GM19351 (cell line): ENCODE measurements at regions not wholly inside any gene's neighbourhood (a gene's known extent, or its start where the extent isn't known, plus 50 kb on each side); places are given as distances from the start of the nearest gene placed in this dataset.
A peak's percentile ranks its signal among the peaks of the same experiment; 100 is the strongest.

Source experiments
- ATAC-seq: cut with Tn5 transposase; IDR thresholded peaks from one replicate; pipeline ENCODE4 v1.9.1; 2021; ENCODE audit warnings: mild to moderate bottlenecking, moderate library complexity; ENCODE audit not compliant: unreplicated experiment

DNA sequence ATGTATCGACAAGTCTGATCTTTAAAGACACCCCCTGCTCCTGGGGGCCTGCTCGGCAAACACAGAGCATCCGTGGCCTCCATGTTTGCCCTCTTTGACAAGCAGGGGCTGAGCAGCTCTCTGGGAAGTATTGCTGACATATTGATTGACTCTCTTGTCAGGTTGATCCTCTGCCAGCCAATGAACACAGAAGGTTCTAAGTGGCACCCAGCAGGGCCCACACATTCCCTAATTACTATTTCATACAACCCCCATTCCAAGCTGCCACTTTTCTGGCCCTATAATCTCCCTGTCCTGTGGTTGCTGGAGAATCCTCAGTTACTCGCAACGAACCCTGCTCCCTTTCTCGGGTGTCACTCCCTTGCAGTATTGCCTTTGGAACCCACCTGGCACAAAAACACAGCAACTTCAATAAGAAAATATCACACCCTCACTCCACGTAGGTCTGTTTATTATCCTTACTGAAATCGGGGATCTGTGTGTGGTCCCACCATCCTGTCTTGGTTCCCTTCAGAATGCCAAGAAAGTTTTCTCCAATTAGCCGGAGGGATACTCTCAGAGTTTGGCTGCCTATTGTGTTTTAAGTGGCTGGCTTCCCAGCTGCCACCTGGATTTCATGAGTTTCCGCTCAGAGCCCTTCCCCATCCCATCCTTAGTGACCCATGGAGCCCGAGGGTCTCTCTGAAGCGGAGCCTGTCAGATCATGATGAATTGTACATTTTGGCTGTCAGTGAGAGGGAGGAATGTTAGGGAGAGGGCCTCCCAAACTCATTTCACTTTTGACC is 249.0 kb upstream of the WWC1 start:
- ATAC-seq, result no peak

DNA sequence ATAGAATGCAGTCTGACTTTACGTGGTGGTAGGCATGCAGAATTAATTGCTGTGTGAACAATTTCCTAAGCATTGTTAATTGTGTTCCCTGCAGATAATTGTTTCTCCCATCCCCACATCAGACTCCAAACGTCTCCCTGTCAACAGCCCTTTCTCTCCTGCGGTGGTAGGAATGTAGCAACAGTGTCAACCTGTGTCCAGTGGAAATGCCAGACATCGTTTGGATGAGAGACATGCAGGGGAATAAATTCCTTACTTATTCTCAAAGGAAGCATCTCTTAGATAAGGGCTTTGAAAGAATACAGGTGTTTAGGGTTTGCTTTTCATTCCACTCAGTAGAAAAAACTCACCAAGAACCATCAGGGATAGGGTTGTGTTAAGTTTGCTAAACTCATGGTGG is 245.3 kb upstream of the WWC1 start:
- ATAC-seq, result no peak

DNA sequence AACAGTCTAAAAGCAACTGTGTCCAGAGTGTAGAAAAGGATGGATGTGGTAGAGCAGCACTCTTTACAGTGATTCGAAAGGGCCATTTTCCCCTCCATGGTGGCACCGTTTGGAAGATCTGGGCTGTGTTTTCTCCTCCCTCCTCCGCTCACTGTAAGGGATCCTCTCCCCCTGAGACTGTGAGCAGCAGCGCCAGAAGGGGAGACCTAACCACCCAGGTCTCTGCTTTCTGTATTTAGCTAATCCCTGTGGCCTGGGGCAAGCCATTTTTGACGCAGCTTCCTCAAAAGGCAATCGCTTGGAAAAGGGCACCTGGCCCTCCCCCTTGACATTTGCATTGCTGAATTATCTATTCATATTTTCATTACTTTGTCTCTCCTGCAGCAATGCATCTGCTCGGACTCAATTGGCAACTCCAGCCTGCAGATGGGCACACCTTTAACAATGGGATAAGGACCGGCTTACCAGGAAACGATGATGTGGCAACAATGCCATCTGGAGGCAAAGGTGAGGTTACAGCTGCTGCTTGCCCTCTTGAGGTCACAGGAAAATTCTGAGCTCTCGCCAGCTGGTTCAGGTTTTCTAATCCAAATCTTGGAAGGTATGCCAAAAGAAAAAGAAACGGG is 244.3 kb upstream of the WWC1 start:
- ATAC-seq, result peak; percentile 85

- peak; percentile 26 for ATAC-seq
Measured at GRCh38 chr5:168047669-168048111, 243.8 kb upstream of the WWC1 start.

DNA sequence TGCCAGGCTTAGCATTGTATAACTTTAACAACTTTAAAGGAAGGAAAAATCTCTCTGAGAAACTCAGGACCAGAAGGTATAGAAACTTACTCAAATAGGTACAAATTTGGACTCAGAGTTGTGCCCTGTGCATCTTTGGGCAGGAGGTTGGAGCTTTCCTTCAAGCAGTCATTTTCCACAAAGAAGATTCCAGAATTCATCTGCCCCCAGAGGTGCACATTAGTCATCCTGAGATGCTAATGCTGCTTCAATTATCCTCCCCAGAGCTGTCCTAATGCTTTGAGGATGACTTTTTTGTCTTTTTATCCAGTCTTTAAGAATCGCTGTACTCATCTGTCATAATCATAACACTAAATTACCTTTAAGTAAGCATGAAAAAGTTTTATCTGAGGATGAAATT is 243.0 kb upstream of the WWC1 start:
- ATAC-seq, result no peak

GRCh38 chr5:168052686-168053085 is 238.8 kb upstream of the WWC1 start:
- no peak for ATAC-seq

GRCh38 chr5:168054091-168054490 is 237.4 kb upstream of the WWC1 start:
- no peak for ATAC-seq

GRCh38 chr5:168055141-168055683 is 236.2 kb upstream of the WWC1 start:
- no peak for ATAC-seq

DNA sequence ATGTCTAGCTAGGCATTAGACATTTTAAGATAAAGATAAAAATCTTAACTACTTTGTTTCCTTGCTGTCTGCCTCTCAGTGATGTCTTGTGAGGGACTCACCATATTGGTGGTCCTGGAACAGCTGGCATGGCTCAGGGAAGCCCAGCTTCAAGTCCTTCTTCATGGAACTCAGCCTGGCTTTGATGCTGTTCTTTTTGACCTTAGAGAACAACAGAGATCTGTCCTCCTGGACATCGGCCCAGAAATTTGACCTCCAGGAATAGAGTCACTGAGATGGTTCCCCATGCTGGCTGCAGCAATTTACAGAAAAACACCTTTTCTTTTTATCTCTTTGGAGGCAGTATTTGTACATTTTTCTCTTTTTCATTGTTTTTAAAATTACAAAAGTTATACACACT is 235.5 kb upstream of the WWC1 start:
- ATAC-seq, result no peak

DNA sequence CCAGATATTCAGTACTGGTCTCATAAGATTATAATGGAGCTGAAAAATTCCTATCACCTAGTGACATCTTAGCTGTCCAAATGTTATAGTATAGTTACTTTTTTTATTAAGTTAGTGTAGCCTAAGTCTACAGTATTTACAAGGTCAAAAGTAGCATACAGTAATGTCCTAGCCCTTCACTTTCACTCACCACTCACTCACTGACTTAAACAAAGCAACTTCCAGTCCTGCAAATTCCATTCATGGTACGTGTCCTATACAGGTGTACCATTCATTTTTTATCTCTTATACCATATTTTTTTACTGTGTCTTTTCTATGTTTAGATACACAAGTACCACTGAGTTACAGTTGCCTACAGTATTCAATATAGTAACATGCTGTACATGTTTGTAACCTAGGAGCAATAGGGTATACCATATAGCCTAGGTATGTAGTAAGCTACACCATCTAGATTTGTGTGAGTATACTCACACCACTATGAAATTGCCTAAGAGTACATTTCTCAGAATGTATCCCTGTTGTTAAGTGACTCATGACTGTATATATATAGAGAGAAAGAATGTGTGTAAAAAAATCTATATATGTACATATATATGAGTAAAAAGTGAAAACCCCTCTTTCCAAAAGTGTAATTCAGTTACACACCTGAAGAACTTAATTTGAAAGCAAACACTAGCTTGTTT is 234.8 kb upstream of the WWC1 start:
- ATAC-seq, result no peak

DNA sequence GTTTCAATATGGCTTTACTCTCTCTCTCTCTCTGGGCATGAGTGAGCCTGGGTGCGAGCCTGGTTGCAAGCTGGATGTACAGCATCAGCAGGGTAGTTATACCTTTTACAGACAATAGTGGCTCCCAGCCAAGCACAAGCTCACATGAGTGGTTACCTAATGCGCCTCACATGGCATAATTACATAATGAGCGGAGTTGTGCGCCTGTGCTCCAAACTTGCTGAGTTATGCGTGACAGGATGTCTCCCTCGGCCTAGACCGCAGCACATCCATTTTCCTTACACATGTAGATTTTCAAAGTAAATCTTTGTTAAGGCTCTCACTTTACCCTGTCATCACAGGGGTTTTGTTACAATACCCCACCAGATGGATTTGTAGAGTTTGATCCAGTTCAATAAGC is 233.5 kb upstream of the WWC1 start:
- ATAC-seq, result no peak

GRCh38 chr5:168059131-168059530 is 232.3 kb upstream of the WWC1 start:
- ATAC-seq, result no peak

- no peak for ATAC-seq
Measured at GRCh38 chr5:168062239-168062638, 229.2 kb upstream of the WWC1 start.

- no peak for ATAC-seq
Measured at GRCh38 chr5:168064457-168064856, 227.0 kb upstream of the WWC1 start.

DNA sequence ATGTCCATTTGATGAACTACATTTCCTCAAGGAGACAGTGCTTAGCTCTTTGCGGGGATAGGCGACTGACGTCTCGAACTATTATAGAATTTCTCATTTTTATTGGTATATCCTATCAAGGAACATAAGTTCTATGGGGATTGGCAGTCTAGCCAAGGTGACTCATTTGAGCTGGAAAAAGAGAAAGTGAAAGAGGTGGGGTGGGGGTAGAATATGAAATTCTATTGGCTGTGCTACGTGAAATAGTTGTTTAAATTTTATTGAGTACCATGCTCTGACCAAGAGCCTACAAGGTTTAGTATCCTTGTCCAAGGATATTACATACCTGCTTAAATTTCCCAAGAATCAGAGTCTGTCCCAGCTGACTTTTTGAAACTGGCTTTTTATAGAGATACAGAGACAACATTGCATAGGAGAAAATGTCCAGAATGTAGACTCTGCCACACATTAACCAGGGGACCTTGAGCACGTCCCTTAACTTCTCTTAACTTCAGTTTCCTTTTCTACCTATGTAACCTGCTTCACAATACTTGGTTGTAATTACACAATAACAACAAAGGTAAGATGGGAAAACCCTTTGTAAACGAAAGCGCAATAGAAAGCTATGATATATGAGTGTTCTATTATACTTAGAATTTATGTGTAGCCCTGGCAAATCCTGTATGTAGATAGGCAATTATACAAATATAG is 226.4 kb upstream of the WWC1 start:
- ATAC-seq, result peak; percentile 56

DNA sequence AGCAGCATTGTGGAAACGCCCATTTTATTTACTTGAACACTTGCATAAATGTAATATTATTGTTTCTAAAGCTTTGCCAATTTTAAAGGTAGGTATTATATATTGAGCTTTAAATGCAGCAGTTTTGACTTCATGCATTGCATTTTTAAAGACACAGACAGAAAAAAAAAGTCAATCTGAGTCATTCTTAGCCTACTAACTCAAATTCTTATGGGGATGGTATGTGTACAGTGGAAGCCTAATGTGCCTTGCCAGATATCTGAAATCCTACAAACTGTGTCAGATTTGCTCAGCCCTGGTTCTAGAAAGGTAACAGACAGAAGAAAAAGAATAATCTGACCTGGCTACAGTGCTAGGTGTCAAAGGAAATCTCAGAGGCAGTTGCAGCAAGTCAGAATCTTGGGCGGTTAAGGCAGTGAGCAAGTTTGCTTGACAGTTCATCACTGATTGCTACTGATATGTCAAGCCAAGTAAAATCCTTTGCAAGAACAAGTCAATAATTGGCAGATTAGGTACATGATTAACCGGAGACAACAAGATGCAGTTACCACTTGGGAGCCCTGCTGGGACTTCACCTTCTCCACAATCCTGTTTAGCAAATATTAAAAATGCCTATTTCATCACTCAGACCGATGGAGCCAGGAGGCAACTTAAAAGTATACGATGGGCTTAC is 224.8 kb upstream of the WWC1 start:
- no peak for ATAC-seq

DNA sequence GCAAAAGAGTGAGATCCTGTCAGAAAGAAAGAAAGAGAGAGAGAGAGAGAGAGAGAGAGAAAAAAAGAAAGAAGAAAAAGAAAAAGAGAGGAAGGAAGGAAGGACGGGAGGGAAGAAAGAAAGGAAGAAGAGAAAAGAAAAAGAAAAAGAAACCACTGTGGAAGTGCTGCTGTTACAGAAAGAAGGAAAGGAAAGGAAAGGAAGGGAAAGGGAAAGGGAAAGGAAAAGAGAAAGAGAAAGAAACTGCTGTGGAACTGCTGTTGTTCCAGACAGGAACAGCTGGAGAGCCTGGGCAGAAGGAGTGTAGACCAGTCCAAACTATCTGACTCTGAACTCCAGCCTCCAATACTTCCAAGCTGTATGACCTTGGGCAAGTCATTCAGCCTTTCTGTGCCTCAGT is 220.7 kb upstream of the WWC1 start:
- no peak for ATAC-seq

DNA sequence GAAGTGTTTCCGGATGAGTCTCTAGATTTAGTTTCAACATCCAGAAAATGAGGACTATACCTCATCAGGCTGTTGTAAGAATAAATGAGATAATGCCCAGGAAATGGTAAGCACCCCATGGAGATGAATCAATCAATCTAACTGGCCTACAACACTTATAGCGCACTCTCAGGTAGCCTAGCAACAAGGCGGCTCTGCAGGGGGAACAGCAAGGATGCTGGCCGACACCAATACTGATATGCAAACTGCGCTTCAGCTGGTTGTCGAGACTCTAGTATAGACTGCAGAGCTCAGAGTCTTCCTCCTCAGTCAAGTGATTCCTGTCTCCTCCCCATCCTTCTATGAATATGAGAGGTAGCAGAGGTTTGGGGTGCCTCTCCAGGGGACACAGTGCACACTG is 218.8 kb upstream of the WWC1 start:
- no peak for ATAC-seq

- no peak for ATAC-seq
Measured at GRCh38 chr5:168073311-168073710, 218.1 kb upstream of the WWC1 start.

DNA sequence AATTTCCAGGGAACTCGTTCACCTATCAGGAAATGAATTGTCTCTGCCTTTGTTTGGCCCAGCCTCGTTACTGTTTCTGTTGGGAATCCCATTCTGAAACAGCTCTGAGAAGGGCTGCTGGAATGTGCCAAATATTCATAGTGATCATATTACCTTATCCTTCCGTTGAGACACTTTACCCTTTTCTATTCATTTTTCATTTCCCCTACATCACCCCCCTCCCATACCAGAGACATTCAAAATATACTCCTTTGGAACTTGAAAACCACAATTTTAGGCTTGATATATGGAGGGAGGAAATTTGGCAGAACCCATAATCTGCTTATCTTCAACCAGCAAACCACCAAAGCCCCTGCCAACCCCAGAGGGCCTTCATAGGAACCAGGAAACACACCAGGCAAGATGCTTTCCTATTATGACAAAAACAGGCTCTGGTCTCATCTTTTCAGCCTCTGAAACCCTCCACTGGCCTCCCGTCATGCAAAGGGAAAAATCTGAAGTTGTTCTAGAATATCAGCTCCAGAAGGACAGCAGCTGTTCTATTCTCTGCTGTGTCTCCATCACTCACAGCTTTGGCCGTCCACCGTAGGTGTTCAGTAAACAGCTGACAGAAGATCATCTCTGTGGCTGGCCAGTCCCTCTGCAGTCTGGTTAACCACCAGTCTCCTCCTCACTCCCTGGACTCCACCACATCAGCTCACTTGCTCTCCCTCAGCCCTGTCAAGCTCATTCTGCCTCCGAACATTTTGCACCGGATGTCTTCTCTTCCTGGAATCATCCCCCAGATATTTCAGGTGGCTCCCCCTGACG is 217.2 kb upstream of the WWC1 start:
- ATAC-seq, result peak; percentile 48
